ENCODE measurements at regions not wholly inside any gene's neighbourhood (a gene's known extent, or its start where the extent isn't known, plus 50 kb on each side); places are given as distances from the start of the nearest gene placed in this dataset.

- TF ChIP-seq CTCF (IDR thresholded peaks at IDR 0.05) (no peak), POLR2A (IDR thresholded peaks at IDR 0.05) (no peak)
Measured at GRCh38 chr4:62366939-62367338, 1166.8 kb downstream of the ADGRL3 start.

Data from esophagus squamous epithelium (tissue), 4 donors.